ENCODE measurements at regions not wholly inside any gene's neighbourhood (a gene's known extent, or its start where the extent isn't known, plus 50 kb on each side); places are given as distances from the start of the nearest gene placed in this dataset.

DNA sequence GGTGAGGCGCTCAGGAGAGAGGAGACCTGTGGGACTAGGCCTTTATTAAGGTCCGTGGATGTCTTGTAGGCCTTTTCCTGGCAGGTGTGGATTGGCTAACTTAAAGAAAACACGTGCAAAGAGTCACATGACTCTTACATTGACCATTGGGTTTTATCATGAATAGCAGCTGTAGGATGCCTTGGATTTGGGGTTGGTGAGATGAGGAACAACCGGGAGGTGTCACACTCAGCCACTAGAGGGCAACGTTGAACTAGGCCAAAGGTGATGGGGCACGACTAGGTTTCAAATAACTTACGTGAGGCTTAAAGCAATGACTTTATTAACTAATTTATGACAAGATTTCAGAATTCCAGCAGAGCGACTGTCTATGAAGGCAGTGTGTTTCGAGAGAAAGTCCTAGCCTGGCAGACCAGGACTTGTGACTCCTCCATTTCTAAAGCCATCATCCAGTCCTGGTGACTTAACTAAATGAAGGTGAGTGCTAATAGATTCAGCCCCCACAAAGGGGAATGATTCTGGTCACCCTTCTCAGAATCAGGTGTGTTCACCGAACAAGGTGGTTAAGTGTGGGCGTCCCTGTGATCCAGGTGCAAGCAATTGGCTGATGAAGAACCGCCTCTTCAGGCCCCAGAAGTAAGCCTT lies 345.6 kb downstream of the MCTP2 start:
- TF ChIP-seq POLR2AphosphoS5 (IDR thresholded peaks at IDR 0.05) (no peak), CTCF (IDR thresholded peaks at IDR 0.05) (peak in 2 of 4 experiments; percentile 5 to 21), POLR2A (IDR thresholded peaks at IDR 0.05) (no peak)
